GDM1 (cell line): ENCODE measurements at regions not wholly inside any gene's neighbourhood (a gene's known extent, or its start where the extent isn't known, plus 50 kb on each side); places are given as distances from the start of the nearest gene placed in this dataset.
"Not testable (repeated sequence)": the region's sequence is repeated elsewhere in the genome, so short reads cannot be mapped to it uniquely, and the experiment has no call there.

ENCODE experiments used
- DNase-seq: peaks from one replicate; lab custom pipeline; 2025; lab: John Stamatoyannopoulos, UW

DNA sequence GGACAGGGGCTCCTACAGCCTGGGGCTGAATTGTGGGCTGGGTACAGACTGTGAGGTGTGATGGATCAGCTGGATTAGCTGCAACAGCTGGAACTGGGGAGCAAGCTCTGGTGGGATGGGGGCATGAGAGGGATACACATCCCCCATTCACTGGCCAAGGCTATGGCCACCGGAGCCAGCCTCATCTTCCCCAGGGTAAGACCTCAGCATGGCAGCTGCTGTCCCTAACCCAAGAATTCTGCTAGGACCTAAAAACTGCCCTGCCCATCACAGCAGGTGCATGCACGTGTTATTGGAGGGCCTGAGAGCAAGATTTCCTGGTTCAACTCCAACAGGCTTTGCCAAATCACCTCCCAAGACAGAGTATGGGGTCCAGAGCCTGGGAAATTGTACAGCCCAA lies 258.6 kb upstream of the AGTR2 start:
- DNase-seq, result no peak

DNA sequence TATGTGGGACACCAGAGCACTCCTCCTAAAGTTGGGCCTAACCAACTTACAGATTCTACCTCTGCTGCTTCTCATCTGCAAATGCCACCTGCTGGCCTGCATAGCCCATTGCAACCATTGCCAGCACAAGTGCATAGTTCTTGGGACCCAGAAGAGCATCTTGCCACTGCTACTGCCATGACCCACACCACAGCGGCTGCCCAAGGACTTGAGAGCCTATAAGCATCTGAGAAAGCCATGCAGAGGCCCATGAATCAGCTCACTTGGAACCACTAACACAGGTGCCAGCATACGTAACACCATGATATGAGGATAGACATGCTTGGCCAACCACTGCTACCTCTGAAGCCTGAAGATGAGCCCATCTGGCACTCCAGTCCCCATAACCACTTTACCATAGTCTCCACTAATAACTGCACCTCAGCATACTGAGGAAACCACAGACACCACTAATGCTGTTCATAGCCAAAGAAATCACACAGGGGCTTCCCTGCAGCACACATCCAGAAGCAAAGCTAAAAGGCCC lies 258.1 kb upstream of the AGTR2 start:
- no peak for DNase-seq

GRCh38 chrX:115913575-115913974 lies 257.0 kb upstream of the AGTR2 start:
- DNase-seq, result no peak

GRCh38 chrX:115915625-115916024 lies 254.9 kb upstream of the AGTR2 start:
- DNase-seq, result not testable (repeated sequence)

GRCh38 chrX:115929480-115929879 lies 241.1 kb upstream of the AGTR2 start:
- DNase-seq, result no peak

- no peak for DNase-seq
Measured at GRCh38 chrX:115936008-115936407, 234.5 kb upstream of the AGTR2 start.

DNA sequence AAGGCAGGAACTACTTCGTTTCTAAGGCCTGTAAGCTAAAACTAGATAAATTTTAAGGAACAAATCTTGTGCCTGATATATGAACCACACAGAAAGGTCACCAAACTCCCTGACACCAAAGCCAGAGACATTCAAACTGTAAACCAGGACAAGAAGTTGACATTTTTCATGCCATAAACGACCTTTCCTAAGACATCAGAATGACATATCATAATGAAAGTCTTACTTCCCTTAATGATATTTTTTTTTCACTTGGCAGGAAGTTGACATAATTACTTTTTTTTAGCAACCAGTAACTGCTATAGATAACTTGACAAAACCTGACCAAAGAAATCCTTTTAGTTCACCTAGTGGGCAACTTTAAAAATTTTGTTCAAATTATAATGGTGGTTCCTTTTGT lies 231.5 kb upstream of the AGTR2 start:
- DNase-seq, result no peak

- DNase-seq, result no peak
Measured at GRCh38 chrX:115939636-115940160, 230.8 kb upstream of the AGTR2 start.

GRCh38 chrX:115940348-115940747 lies 230.2 kb upstream of the AGTR2 start:
- DNase-seq, result no peak

DNA sequence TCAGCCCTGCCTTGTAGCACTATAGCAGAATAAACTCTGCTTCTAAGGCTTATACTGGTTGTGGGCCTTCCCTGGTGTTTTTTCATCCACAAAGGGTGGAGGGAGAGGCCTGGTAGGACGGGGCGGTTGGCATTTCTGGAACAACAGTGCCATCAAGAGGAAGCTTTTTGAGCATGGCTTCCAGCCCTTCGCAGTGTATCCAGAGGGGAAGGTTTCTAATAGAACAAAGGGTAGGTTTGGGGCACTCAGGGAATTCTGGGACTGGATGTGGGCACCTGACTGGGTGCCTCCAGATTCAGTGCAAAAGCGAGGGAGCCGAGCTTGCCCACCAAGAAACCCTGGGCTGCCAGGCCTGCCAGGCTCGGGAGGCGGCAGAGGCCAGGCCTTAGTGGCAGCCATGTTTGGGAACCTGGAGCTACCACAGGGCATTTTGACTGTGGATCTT lies 229.6 kb upstream of the AGTR2 start:
- peak; percentile 80 for DNase-seq

DNA sequence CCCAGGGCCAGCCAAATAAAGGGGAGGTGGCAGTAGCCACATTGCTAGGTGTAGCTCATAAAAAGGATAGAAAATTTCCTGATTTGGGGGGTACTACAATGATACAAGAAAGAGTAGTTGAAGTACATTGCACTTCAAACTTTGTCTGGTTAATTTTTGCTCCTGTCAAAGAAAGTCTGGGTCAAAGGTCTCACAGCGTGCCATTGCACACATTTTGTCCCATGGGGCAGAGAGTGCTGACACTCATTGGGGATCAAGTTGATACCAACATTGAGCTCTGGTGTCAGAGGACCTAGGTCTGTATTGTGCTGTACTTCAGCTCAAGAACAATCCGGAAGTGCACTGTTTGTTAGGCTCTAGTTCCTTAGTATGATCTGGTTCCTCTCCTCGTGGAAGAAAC lies 229.2 kb upstream of the AGTR2 start:
- DNase-seq, result no peak

- DNase-seq, result no peak
Measured at GRCh38 chrX:115946059-115946458, 224.5 kb upstream of the AGTR2 start.

- DNase-seq, result no peak
Measured at GRCh38 chrX:115948018-115948923, 222.3 kb upstream of the AGTR2 start.

- peak; percentile 23 for DNase-seq
Measured at GRCh38 chrX:115949900-115950822, 220.4 kb upstream of the AGTR2 start.

- DNase-seq, result no peak
Measured at GRCh38 chrX:115952417-115953092, 218.0 kb upstream of the AGTR2 start.

DNA sequence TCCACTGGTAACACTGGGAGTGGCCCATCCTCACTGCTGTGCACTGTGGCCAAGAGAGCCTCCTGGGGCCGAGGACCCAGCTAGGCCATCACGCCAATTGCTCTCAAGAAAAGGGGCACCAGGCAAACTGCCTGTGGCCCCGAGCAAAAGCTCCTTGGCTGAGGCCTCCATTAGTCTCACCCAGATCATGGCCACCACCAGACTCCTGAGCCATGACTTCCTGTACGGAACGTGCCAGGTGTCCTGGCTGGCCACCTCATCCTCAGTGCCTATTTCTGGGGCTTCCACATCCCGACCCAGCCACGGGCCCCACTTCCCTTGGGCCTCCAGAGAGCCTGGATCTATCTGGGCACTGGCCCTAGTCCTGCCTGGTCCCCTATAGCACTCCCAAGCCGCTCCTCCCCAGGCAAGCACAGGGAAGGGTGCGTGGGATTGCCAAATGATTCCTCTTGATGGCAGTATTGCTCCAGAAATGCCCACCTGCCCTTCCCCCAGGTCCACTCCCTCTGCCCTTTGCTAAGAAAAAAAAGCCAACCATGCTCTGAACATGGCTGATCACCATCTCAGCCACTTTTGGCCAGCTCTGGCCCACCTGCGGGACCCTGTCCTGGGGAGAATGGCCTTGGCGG lies 212.6 kb upstream of the AGTR2 start:
- peak; percentile 17 for DNase-seq

GRCh38 chrX:115958687-115959359 lies 211.7 kb upstream of the AGTR2 start:
- DNase-seq, result no peak

GRCh38 chrX:115960440-115961084 lies 210.0 kb upstream of the AGTR2 start:
- no peak for DNase-seq

DNA sequence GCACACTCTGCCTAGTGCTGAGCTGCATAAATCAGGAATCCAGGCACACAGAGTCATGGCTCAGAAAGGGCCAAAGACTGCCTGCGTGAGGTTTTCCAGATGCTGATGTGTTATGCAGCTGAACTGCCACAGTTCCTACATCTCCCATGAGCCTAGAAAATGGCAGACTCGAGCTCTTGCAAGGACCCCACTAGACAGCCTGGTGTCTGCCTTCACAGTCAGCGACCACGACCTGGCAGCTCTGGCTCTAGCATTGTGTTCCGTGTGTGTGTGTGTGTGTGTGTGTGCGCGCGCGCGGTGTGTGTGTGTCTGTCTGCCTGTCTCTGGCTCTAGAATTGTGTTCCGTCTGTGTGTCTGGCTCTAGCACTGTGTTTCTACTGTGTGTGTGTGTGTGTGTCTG lies 203.6 kb upstream of the AGTR2 start:
- DNase-seq, result no peak
